HS-5 (cell line): ENCODE measurements at regions not wholly inside any gene's neighbourhood (a gene's known extent, or its start where the extent isn't known, plus 50 kb on each side); places are given as distances from the start of the nearest gene placed in this dataset.

Source experiments
- DNase-seq: peaks from one replicate; pipeline ENCODE4 v3.0.0-alpha.2; 2012; ENCODE audit warnings: low read depth

DNA sequence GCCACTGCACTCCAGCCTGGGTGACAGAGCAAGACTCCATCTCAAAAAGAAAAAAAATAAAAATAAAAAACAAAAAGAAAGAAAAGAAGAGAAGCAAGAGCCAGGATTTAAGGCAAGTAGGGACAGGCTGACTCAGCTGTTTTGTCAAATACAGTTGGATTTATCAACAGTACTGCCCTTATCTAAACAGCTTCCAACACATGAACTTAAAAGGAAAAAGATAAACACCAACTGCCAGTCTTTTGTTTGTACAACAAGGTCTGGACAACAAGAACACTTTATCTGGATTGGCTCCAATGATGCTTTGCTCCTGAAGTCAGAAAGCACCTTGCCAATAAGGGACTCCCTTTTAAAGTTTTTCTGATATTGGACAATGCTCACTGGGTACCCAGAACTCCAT is 886.0 kb downstream of the ADGRL2 start:
- DNase-seq = no peak

DNA sequence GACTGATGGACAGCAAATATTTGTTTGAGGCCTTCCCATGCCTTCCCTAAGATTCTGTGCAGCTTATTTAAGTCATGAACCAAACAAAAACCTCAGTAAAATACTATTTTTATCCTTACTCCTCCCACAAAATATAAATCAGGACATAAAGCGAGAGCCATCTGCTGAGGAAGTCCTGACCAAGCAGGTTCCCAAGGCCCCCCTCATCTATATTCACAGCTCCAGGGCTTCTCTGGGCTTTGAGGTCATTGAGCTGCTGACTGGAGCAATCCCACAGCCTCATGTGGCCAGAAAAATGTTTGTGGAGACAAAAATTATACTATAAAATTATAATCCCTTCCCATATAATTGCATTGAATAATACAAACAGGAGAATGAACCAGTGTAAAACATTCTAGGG is 846.2 kb downstream of the ADGRL2 start:
- DNase-seq = no peak

DNA sequence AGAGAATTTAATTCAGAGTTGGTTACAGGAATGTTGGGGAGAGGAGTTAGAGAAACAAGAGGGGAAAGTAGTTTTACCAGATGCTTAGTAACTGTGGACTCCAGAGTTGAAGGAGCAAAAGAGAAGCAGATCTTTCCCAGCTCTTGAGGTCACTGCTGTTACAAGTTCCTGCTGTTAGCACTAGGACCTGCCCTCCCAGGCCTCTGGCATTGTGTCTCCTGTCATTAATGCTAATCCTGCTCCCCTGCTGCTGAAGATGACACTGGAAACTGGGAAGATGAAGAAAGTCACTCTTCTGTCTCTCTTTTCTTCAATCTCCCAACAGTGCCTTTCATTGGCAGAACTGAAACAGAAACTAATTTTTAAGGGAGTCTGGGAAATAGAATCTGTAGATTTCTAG is 845.6 kb downstream of the ADGRL2 start:
- no peak for DNase-seq

DNA sequence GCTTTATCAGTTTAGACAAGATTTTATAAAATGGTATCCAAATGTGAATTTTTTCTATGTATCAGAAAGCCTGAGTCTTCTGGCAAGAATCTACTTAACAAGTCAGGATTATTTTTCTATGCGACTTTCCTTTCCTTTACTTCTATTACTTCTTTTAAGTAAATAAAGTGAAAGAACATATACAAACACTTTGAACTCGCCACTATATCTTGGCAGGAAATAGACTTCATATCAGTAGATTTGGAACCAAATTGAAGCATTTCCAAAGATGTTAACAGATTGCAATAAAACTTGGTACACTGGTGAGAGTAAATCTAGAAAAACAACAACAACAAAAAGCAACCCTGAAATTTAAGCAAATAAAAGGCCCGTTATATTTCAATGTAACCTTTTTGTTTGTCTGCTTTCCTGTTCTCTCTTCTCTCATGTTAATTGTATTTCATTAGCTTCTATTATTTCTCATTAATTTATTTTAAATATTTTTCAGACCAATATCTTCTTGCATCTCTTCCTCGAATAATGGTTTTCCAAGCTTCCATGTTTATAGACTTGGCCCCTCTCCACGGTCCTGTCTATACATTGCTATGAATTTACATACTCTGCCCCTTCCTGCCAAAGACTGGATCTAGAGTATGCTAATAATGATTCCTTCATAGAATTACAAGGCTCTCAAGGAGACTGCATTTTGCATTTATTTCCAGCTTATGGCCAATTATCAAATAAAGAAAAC is 843.6 kb downstream of the ADGRL2 start:
- DNase-seq = no peak

DNA sequence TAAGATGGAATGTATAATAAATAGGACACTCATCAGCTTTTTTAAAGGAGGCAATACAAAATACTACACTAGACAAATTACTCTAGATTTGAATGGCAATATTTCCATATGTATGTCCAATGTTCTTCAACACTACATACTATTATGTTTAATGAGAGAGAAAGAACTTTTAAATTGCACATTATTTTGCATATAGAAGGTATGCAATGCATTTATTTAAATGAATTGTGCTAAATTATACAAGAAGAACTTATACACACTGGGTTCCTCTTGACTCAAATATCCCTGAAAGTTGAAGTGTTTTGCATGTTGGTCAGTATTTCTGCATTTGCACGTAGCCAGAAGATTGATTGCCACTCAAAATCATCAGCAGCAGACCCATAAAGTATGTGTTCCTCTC is 839.6 kb downstream of the ADGRL2 start:
- DNase-seq = no peak

DNA sequence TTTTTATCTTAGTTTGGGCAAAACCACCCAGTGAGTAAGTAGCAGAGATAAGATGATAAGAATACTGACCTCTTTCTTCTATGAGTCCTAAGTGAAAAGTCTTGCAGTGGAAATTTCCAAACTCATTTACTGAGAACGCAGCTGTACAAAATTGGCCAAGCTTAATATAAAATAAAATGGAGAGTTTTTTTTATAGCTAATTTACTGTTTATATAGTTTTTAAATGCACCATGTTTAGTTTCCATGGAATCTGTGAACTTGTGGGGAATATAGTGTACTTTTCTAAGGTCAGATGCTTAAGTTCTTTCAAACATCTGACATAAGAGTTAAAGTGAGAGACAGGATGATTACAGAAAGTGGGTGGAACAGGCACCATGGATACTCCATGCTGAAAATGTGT is 833.5 kb downstream of the ADGRL2 start:
- DNase-seq = no peak

DNA sequence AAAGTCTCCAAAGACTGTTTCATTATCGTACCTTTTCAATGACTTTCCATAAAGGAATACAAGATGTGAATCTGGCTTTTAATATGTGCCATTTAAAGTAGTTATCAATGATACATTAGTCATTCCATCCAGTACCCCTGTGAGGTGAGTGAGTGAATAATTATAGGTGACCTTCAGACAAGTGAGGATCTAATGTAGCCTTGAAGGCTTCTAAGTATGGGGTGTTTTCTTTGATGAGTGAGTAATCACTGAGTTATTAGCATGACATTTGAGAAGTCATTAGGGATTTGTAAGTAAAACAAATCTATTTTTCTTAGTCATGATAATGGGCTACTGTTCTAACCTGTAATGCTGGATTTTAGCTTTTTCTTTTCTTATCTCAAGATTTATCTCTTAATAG is 831.4 kb downstream of the ADGRL2 start:
- DNase-seq = no peak

DNA sequence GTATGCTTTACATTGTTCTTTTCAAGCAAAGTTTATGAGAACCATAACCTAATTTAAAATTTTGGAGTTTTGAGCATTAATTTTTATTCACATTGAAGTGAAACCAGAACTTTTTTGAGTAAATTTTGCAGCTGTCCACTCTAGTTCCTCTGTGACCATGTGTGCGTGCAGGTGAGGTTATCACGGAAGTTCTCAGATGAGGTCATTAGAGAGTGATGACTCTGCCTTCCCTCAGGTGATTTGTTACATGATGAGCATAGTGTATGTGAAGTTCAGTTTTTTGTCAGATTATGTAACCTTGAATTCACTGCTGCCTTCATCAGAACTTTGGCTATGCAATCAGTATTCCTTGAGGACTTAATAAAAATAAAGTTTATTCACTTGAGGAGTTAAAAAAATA is 828.2 kb downstream of the ADGRL2 start:
- DNase-seq = no peak

DNA sequence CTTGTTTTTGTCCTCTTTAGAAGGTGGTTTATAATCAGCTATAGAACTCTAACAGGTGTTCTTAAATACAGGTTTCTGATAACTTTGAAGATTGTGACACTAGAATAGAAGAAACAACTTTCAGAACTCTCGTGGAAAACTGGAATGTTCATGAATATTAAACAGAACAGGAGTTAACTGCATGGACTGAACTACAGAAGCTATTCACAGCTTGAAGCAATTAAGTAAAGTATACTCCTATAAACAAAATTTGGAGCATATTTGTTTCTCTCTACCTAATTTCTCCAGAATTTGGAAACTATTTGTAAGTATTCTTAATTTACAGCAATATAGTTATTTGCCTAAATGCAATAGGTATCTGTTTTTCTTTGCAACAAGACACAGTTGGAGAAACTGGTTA is 824.8 kb downstream of the ADGRL2 start:
- no peak for DNase-seq

DNA sequence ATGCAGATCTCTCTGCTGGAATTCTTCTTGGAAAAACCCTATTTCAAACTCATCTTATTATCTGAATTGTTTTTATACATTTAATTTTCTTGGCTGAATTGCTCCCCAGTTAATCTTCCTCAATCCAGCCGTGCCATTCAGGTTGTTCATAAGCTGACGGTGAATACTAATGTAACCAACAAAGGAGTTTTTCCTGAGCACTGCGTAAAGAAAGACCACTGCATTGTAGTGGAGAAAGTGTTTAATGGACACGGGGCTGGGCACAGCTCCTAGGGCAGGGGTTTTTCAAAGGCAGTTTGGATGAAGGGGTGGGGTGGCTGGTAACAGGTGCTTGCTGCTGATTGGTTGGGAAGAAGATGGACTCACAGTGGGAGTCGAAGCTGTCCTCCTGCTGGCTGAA is 820.3 kb downstream of the ADGRL2 start:
- DNase-seq = no peak

DNA sequence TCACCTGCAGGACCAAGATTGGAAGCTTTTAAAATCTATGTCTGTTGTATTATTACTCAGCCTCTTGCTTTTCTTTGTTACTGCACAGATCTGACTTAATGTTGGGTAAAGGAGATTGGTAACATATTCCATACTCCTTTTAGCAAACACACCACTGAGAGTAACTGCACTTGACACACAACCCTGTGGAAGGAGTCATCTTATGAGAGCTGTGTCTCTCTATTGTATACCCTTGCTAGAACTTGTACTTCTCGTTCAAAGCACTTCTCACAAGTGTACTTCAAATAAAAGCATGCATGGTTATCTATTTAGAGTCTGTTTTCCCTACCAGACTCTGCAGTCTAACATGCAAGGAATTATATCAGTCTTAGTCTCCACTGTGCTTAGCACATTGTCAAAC is 813.4 kb downstream of the ADGRL2 start:
- DNase-seq = no peak

DNA sequence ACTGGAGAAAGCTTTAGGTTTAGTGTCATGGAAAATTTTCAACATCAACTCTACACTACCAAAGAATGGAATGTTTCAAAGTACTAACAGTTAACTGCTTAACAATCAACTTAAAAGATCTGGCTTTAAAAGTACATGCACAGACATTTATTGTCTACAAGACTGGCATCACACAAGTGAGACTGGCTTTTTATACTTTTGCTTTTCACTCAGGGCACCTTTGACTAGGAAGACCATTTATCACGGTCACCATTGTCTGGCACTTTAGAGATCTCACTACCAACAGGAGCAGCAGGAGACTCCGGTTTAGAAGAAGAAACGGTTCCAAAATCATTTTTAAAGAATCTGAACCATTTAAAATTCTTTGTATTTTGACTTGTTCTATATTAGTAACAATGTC is 812.3 kb downstream of the ADGRL2 start:
- DNase-seq = no peak

DNA sequence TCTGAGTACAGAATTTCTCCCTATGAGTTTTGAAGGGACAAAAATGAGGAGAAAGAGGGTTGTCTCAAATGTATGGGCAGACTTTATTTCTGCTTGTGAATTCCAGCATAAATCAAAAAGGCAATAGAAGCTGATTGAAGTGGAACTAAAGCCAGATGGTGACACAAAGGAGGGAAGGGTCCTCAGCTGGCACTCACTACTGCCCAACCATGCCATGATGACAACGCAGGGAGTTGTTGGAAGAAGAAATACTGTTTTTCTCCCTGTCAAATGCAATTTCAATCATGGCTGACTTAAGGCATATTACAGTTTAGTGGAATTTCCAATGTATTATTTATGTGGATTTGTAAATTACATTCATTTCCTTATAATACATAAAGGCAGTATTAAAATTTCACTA is 805.8 kb downstream of the ADGRL2 start:
- DNase-seq = no peak

DNA sequence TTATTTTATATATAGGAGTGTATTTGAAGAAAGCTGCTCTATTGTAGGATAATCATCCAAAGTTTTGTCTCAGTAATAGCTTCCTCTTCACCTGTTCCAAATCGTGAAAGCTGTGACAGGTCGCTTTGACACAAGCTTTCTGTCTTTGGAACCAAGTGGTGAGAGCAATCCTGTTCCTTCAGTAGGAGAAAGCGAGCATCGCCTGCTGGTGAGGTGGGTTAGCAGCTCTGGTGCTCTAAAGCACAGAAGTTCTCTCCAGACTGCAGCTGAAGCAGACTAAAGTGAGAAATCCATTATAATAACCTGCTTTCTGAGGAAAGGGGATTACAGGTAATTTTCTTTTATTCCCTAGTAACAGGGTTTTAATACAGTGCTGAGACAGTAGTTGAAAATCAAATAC is 803.8 kb downstream of the ADGRL2 start:
- no peak for DNase-seq

DNA sequence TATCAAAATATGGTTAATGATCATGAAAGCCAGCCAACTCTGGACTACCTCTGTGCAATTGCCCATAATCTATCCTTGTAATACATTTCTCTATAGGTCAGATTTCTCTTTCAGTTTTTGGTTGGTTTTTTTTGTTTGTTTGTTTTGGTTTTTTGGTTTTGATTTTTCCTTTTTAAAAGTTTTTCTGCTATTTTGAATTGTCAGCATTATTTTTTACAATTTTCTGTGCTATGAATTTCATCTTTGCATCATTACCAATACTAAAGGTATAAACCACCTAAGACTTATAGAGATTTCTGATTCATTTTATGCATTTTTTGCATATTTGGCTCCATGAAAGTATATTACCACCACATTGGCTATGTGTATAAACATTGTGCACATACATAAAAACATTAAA is 799.6 kb downstream of the ADGRL2 start:
- DNase-seq = no peak

DNA sequence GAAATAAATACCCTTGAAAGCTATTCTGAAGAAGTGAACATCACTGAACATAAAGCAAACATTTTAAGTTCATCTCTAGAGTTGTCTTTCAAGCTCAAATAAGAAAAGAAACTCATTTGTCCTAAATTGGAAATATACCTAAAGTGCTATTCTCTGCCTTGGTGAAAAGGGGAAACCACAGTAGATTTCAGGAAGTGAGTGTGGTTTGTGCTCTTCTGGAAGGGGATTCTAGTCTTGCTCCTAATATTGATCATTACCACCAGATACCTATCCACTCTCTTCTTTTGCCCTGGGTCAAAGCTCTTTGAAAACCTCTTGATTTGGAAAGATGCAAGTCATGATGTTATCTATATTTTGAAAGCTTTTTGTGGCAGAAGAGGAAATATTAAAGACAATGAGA is 798.1 kb downstream of the ADGRL2 start:
- no peak for DNase-seq

DNA sequence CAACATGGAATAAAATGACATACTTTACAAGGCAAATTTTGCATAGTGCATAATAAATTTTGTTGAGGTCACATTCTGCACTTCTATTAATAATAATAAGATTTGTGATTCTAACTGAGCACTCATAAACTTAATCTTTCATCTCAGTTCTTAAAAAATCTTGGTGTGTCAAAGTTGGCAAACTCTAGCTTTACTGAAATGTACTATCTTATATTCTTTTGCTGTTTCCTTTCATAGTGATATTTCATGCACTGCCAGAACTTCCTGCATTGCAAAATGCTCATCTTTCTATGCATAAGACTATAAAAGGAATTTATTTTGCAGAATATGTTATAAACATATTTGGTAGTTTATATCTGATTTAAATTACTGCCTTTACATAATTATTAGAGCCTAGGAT is 797.6 kb downstream of the ADGRL2 start:
- no peak for DNase-seq

DNA sequence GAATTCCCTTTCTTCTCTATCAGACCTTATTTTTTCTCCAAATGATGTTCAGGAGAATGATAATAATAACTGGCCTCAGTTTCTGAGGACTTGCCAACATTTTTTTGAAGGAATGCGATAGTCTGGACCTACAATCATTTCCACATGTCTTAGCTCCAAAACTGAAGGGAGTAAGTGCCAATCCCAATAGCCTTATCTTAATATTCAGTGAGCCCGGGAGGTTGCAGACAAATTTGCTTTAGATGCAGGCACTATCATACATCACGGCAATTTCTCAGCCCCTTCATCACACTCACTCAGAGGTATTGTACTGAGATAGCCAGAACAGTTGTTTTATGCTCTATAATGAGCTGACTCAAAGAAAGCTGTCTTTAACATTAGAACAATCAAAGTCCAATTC is 796.9 kb downstream of the ADGRL2 start:
- DNase-seq = no peak

DNA sequence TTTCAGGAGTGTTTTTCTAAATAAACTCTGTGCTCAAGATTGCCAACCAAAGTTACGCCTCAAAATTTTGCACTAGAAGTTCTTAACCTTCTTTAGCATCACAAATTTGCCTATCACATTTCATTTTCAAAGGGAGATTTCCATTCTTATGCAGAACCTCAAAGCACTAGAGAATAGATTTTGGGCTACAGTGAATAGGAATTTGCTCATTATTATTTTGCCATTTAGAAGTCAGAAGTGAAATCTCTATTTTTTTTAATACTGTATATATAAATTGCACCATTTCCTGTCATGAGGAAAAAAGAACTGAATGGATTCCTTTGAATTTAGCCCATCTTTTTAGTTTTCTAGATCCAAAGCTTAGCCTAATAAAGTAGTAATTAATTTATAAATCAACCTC is 796.4 kb downstream of the ADGRL2 start:
- no peak for DNase-seq

DNA sequence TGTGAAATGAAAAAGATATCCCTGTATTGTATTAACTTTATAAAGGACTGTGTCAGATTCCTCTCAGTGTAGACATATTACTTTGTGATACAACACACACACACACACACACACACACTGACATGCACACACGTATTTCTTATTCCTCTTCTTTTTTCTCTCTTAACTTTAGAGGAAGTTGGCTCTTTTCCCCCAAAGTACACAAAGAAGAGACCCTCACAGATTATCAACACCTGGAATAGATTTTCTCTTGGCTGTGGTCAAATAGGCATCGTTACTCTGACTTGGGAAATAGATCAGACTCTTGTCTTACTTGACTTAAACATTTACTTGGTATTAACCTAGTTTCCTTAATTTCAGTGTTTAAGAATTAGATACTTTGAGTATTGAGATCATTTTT is 792.8 kb downstream of the ADGRL2 start:
- DNase-seq = no peak

DNA sequence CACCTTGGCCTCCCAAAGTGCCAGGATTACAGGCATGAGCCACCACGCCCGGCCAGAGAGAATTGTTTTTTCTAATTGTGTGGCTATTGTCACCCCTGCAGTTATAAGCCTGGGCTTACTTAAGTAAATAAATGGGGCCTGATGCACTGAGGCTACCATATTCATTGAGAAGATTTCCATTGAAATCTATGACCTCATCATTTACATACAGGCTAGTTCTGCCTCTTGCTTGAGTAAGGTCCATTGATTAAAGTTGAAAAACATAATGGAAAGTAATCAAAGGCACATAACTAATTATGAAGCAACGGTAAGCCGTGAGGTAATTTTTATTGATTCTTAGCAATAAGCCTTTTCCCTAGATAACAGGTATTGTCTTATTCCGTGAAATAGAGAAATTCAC is 788.9 kb downstream of the ADGRL2 start:
- DNase-seq = no peak

DNA sequence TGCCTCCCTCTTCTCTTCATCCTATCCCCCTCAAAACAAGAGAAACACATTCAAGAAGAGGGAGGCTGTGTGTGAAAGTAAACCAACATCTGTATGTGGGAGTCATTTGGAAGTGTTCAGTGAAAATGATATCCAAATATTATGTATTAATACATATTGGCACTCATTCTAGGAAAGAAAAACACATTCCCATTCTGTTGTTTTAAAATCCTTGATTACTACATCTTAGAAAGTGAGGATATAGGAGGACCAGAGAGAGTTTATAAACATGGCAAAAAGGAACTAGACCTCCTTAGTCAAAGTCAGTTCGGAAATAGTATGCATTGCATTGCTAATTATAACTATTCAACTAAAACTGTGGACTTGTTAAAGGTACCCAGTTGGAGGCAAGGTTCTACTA is 786.6 kb downstream of the ADGRL2 start:
- DNase-seq = no peak

DNA sequence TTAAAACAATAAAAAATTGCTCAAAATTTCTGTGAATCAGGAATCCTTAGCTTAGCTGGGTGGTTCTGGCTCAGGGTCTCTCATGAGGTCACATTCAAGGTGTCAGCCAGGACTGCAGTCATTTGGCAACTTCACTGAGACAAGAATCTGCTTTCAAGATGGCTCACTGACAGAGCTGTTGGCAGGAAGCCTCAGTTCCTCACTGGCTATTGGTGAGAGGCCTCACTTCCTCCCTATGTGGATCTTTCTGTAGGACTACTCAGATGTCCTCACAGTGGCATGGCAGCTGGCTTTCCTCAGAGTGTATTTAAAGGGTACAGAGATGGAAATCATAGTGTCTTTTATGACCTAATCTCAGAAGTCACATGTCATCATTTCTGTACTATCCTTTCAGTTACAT is 785.7 kb downstream of the ADGRL2 start:
- DNase-seq = no peak

DNA sequence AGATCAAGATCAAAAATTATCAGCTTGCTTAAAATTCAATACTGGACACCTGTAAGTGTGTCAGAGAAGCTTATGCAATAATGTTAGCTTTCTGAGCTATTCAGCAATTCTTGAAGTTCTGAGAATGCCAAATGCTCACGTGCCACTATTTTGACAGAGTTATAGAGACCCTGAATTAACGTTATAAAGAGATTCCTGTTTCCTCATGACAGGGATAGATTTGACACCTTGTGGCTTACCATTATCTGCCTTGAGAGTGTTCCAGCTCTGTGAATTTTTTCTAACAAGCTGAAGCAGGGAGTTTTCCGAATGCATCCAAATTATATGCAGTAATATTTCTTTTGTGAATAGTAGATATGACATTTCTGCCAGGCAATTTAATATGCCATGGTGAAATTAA is 781.6 kb downstream of the ADGRL2 start:
- no peak for DNase-seq
